Left ventricle myocardium inferior (tissue), 1 donor: ENCODE measurements at regions not wholly inside any gene's neighbourhood (a gene's known extent, or its start where the extent isn't known, plus 50 kb on each side); places are given as distances from the start of the nearest gene placed in this dataset.
"Not testable (repeated sequence)": the region's sequence is repeated elsewhere in the genome, so short reads cannot be mapped to it uniquely, and the experiment has no call there.

Experiments used
- DNase-seq: peaks from one replicate; pipeline ENCODE4 v3.0.0-alpha.2; 2020
- H3K27ac ChIP-seq: fragments of 200-600 bp; replicated peaks from 2 replicates; pipeline ENCODE4 v1.8.0; 2021
- H3K27me3 ChIP-seq: fragments of 200-600 bp; 2 replicates; pipeline ENCODE4 v1.8.0; 2021; ENCODE audit warnings: low read depth
- H3K36me3 ChIP-seq: fragments of 200-600 bp; 2 replicates; pipeline ENCODE4 v1.8.0; 2021
- H3K4me1 ChIP-seq: fragments of 200-600 bp; 2 replicates; pipeline ENCODE4 v1.8.0; 2021
- H3K4me3 ChIP-seq: fragments of 200-600 bp; 2 replicates; pipeline ENCODE4 v1.8.0; 2021; ENCODE audit warnings: mild to moderate bottlenecking, moderate library complexity
- H3K9me3 ChIP-seq: fragments of 200-600 bp; replicated peaks from 2 replicates; pipeline ENCODE4 v1.8.0; 2021
- CTCF ChIP-seq: fragments of 200-600 bp; IDR thresholded peaks from 2 replicates; pipeline ENCODE4 v1.8.0; 2021; ENCODE audit warnings: antibody characterized with exemption, mild to moderate bottlenecking, borderline replicate concordance
- intact Hi-C: fragments of 100-400 bp; cut with micrococcal nuclease; formaldehyde crosslinking; loops from one replicate; pipeline ENCODE4 v1.11.0; 2022
- donor health status: DM: no; HTN: yes; CAD: no; lungs with severe emphysema.

- TF ChIP-seq CTCF = no peak
- Histone ChIP-seq H3K9me3 (no peaks in the 10 kb centered on the region), H3K4me3 (no peak overlapping the region), H3K36me3 (no peaks in the 10 kb centered on the region), H3K27me3 (no peaks in the 10 kb centered on the region), H3K27ac (no peak overlapping the region), H3K4me1 (peaks cover 39% of the 10 kb centered on the region)
- no peak for DNase-seq
- intact Hi-C loops = no loop called here
These were observed 75.6 kb downstream of the XCL2 start for GRCh38 chr1:168468042-168468809.

- H3K9me3 ChIP-seq = no peaks in the 10 kb centered on the region
- no peak for TF ChIP-seq CTCF
- no peak overlapping the region for H3K4me3 ChIP-seq
- peaks cover 39% of the 10 kb centered on the region for H3K4me1 ChIP-seq
- H3K36me3 ChIP-seq = no peaks in the 10 kb centered on the region
- intact Hi-C loops = no loop called here
- DNase-seq = no peak
- no peak overlapping the region for H3K27ac ChIP-seq
- no peaks in the 10 kb centered on the region for H3K27me3 ChIP-seq
These were observed 76.3 kb downstream of the XCL2 start for GRCh38 chr1:168467452-168467851.

GRCh38 chr1:168466714-168467131 is 77.1 kb downstream of the XCL2 start:
- Histone ChIP-seq H3K36me3 (no peaks in the 10 kb centered on the region), H3K9me3 (no peaks in the 10 kb centered on the region), H3K27me3 (no peaks in the 10 kb centered on the region), H3K27ac (no peak overlapping the region), H3K4me1 (peaks cover 39% of the 10 kb centered on the region), H3K4me3 (no peak overlapping the region)
- no peak for TF ChIP-seq CTCF
- intact Hi-C loops = no loop called here
- DNase-seq = no peak

GRCh38 chr1:168466092-168466713 is 77.6 kb downstream of the XCL2 start:
- Histone ChIP-seq H3K36me3 (no peaks in the 10 kb centered on the region), H3K27me3 (no peaks in the 10 kb centered on the region), H3K9me3 (peaks cover 3% of the 10 kb centered on the region), H3K4me3 (no peak overlapping the region), H3K27ac (no peak overlapping the region), H3K4me1 (peaks cover 39% of the 10 kb centered on the region)
- intact Hi-C loops = no loop called here
- TF ChIP-seq CTCF = no peak
- peak; percentile 23 for DNase-seq

GRCh38 chr1:168461108-168461507 is 82.7 kb downstream of the XCL2 start:
- intact Hi-C loops, H3K36me3 ChIP-seq, H3K4me3 ChIP-seq, H3K27me3 ChIP-seq, H3K27ac ChIP-seq, DNase-seq, H3K4me1 ChIP-seq: not testable (repeated sequence)
- peaks cover 19% of the 10 kb centered on the region for H3K9me3 ChIP-seq

- H3K4me3 ChIP-seq, H3K27me3 ChIP-seq, DNase-seq, H3K4me1 ChIP-seq, H3K36me3 ChIP-seq, intact Hi-C loops, H3K27ac ChIP-seq: not testable (repeated sequence)
- peaks cover 28% of the 10 kb centered on the region for H3K9me3 ChIP-seq
These were observed 86.5 kb downstream of the XCL2 start for GRCh38 chr1:168457296-168457695.
